RWPE2 (cell line): ENCODE measurements at regions not wholly inside any gene's neighbourhood (a gene's known extent, or its start where the extent isn't known, plus 50 kb on each side); places are given as distances from the start of the nearest gene placed in this dataset.

Source experiments
- ATAC-seq: fragments of 200-7000 bp; cut with Tn5 transposase; 3 replicates; pipeline ENCODE4 v1.9.1; 2021; ENCODE audit warnings: low read depth
- DNase-seq: peaks from one replicate; pipeline ENCODE4 v3.0.0-alpha.2; 2020; ENCODE audit warnings: low spot score
- H3K27ac ChIP-seq: fragments of 450-650 bp; 2 replicates; pipeline ENCODE4 v1.5.1; 2017; ENCODE audit warnings: mild to moderate bottlenecking; ENCODE audit not compliant: poor library complexity, severe bottlenecking
- H3K27me3 ChIP-seq: fragments of 250-450 bp; sonication (Bioruptor Pico); 2 replicates; pipeline ENCODE4 v1.5.1; 2021; ENCODE audit warnings: mild to moderate bottlenecking, moderate library complexity; ENCODE audit not compliant: insufficient read depth, poor library complexity, severe bottlenecking
- H3K36me3 ChIP-seq: fragments of 250-450 bp; sonication (Bioruptor Pico); 2 replicates; pipeline ENCODE4 v1.5.1; 2020; ENCODE audit warnings: low read depth, mild to moderate bottlenecking, moderate library complexity
- H3K4me1 ChIP-seq: fragments of 250-450 bp; sonication (Bioruptor Pico); 2 replicates; pipeline ENCODE4 v1.5.1; 2021; ENCODE audit warnings: mild to moderate bottlenecking, moderate library complexity; ENCODE audit not compliant: insufficient read depth, poor library complexity, severe bottlenecking
- H3K4me3 ChIP-seq: fragments of 250-450 bp; sonication (Bioruptor Pico); 2 replicates; pipeline ENCODE4 v1.5.1; 2021; ENCODE audit warnings: mild to moderate bottlenecking, moderate library complexity; ENCODE audit not compliant: severe bottlenecking
- H3K9me3 ChIP-seq: fragments of 250-450 bp; sonication (Bioruptor Pico); 2 replicates; pipeline ENCODE4 v1.5.1; 2021; ENCODE audit warnings: mild to moderate bottlenecking, moderate library complexity; ENCODE audit not compliant: severe bottlenecking
- TF ChIP-seq, protein P1 (sequence below): fragments of 450-650 bp; IDR thresholded peaks from one replicate; pipeline ENCODE4 v1.5.1; 2017; ENCODE audit warnings: mild to moderate bottlenecking, moderate library complexity; ENCODE audit not compliant: poor library complexity, severe bottlenecking

DNA sequence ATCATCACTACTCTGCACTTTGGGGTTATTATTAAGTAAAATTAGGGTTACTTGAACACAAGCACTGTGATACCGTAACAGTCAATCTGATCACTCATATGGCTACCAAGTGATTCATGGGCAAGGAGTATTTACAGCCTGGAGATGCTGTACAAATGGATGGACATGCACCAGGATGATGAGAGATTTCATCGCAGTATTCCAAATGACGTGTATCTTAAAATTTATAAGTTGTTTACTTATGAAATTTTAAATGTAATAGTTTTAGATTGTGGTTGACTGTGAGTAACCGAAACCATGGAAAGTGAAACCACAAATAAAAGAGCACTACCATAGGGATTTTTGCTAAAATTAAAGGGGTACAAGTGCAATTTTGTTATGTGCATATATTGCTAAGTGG lies 462.2 kb upstream of the PTGER4 start:
- no peaks in the 10 kb centered on the region for H3K36me3 ChIP-seq
- no peak overlapping the region for H3K27ac ChIP-seq
- no peaks in the 10 kb centered on the region for H3K9me3 ChIP-seq
- H3K4me1 ChIP-seq = peaks cover 9% of the 10 kb centered on the region
- ATAC-seq (no peak), DNase-seq (no peak)
- H3K4me3 ChIP-seq = no peak overlapping the region
- H3K27me3 ChIP-seq = no peaks in the 10 kb centered on the region
- TF ChIP-seq, protein P1, sequence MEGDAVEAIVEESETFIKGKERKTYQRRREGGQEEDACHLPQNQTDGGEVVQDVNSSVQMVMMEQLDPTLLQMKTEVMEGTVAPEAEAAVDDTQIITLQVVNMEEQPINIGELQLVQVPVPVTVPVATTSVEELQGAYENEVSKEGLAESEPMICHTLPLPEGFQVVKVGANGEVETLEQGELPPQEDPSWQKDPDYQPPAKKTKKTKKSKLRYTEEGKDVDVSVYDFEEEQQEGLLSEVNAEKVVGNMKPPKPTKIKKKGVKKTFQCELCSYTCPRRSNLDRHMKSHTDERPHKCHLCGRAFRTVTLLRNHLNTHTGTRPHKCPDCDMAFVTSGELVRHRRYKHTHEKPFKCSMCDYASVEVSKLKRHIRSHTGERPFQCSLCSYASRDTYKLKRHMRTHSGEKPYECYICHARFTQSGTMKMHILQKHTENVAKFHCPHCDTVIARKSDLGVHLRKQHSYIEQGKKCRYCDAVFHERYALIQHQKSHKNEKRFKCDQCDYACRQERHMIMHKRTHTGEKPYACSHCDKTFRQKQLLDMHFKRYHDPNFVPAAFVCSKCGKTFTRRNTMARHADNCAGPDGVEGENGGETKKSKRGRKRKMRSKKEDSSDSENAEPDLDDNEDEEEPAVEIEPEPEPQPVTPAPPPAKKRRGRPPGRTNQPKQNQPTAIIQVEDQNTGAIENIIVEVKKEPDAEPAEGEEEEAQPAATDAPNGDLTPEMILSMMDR = no peak

DNA sequence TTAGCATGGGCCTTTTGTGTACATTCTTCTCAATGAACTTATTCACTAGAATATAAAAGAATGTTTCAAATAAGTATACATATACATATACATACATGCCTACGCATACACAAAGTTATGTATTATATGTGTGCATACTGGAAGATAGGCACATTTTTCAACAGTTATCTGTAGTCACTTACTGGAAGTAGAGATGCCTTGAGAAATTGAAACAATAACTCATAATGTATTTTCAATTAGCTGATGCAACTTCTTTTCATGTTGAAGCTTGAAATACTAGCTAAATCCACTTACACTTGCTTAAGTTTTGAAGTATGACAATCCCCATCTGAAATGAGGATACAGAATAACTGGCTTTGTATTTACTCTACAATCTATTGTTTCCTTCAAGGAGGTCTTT lies 469.0 kb upstream of the PTGER4 start:
- ATAC-seq (no peak), DNase-seq (no peak)
- H3K36me3 ChIP-seq = no peaks in the 10 kb centered on the region
- H3K27me3 ChIP-seq = no peaks in the 10 kb centered on the region
- no peak overlapping the region for H3K27ac ChIP-seq
- no peaks in the 10 kb centered on the region for H3K9me3 ChIP-seq
- no peaks in the 10 kb centered on the region for H3K4me1 ChIP-seq
- TF ChIP-seq, protein P1 = no peak
- H3K4me3 ChIP-seq = no peak overlapping the region

DNA sequence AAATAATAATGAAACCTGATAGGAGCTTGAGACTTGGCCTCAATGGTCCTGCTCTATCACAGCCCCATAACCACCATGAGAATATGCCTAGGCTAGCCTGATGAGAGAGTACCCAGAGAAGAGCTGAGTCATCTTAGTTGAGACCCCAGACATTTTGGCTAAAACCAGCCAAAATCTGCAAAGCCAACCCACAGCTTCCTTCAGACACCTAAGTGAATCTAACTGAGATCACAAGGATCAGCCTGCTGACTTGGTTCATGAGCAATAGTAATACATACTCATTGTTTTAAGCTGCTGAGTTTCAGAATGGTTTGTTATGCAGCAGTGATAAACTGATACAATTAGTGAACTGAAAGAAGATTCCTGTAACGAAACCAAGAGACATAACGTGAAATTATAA lies 473.7 kb upstream of the PTGER4 start:
- no peak overlapping the region for H3K27ac ChIP-seq
- ATAC-seq (no peak), DNase-seq (no peak)
- TF ChIP-seq, protein P1 = no peak
- H3K4me3 ChIP-seq = no peak overlapping the region
- no peaks in the 10 kb centered on the region for H3K27me3 ChIP-seq
- H3K36me3 ChIP-seq = no peaks in the 10 kb centered on the region
- no peaks in the 10 kb centered on the region for H3K9me3 ChIP-seq
- H3K4me1 ChIP-seq = no peaks in the 10 kb centered on the region

DNA sequence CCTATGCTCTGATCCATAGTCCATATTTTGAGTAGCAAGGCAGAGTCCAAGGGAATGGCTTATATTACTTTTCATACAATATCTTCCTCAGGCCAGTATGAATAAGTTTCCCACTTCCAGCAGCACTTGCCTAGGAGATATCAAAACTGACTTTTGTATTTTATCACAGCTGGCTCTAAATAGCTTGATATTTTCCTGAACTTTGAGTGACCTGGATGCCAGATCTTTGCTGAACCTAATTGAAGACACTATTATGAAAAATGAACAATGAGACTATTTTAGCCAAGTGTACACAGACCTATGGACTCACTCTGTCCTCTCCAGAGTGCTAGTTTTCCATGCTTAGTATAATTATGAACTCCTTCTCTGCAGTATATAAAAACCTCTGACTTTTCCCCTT lies 475.6 kb upstream of the PTGER4 start:
- Histone ChIP-seq H3K36me3 (no peaks in the 10 kb centered on the region), H3K27ac (no peak overlapping the region), H3K4me3 (no peak overlapping the region), H3K4me1 (no peaks in the 10 kb centered on the region), H3K9me3 (no peaks in the 10 kb centered on the region), H3K27me3 (no peaks in the 10 kb centered on the region)
- no peak for ATAC-seq
- DNase-seq = no peak
- TF ChIP-seq, protein P1 = no peak

DNA sequence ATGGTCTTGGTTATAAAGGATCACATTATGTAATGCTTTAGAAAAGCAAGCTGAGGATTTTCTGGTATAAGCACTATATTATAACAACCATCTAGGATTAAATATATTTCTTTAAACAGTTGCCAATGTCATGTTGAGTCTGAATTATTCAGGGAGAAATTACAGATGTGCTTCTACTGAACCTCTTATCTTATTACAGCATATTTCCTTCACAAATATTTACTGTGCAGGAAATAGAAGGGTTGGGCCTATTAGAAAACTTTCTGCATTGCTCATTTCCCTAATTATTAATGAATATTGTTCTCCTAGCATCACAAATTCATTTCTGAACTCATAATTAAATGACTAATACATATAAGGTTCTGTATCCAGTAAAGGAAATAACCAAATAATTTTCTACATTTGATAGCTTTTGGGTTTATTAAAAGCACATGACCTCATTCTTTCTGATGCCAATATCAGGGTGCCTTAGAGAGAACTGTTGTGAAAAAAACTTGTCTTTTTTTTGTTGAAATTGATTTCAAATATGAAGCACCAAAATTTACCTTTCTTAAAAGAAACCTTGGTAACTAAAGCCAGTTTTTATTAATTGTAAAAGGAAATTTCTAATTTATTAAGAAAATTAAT lies 476.8 kb upstream of the PTGER4 start:
- H3K27ac ChIP-seq = no peak overlapping the region
- no peak for ATAC-seq
- TF ChIP-seq, protein P1 = no peak
- H3K36me3 ChIP-seq = no peaks in the 10 kb centered on the region
- DNase-seq = no peak
- no peaks in the 10 kb centered on the region for H3K27me3 ChIP-seq
- peaks cover 4% of the 10 kb centered on the region for H3K4me1 ChIP-seq
- no peaks in the 10 kb centered on the region for H3K9me3 ChIP-seq
- H3K4me3 ChIP-seq = no peak overlapping the region
